Muscle layer of duodenum (tissue), 2 donors: ENCODE measurements at regions not wholly inside any gene's neighbourhood (a gene's known extent, or its start where the extent isn't known, plus 50 kb on each side); places are given as distances from the start of the nearest gene placed in this dataset.

Experiments
- H3K27ac ChIP-seq: one replicate; pipeline ENCODE4 v1.7.0; 2013; ENCODE audit warnings: mild to moderate bottlenecking, low read length
- H3K27me3 ChIP-seq: one replicate; pipeline ENCODE4 v1.7.0; 2013; ENCODE audit warnings: low read depth, mild to moderate bottlenecking, control low read depth, low read length
- H3K36me3 ChIP-seq, 2 donors: one replicate each; pipeline ENCODE4 v1.7.0; 2013; ENCODE audit warnings: low read length in 2 of 2, control low read depth in 1 of 2, mild to moderate bottlenecking in 1 of 2; ENCODE audit not compliant: insufficient read depth in 2 of 2, control insufficient read depth in 1 of 2
- H3K4me1 ChIP-seq, 2 donors: one replicate each; pipeline ENCODE4 v1.7.0; 2013; ENCODE audit warnings: low read length in 2 of 2, mild to moderate bottlenecking in 2 of 2, control low read depth in 1 of 2, moderate library complexity in 1 of 2; ENCODE audit not compliant: insufficient read depth in 2 of 2, control insufficient read depth in 1 of 2
- H3K4me3 ChIP-seq, 2 donors: one replicate each; pipeline ENCODE4 v1.7.0; 2013; ENCODE audit warnings: low read length in 2 of 2, low read depth in 1 of 2, mild to moderate bottlenecking in 1 of 2
- H3K9me3 ChIP-seq, 2 donors: one replicate each; pipeline ENCODE4 v1.7.0; 2013; ENCODE audit warnings: low read length in 2 of 2, control low read depth in 1 of 2, mild to moderate bottlenecking in 1 of 2; ENCODE audit not compliant: control insufficient read depth in 1 of 2
- donor health status: healthy.

- H3K27ac ChIP-seq, result no peak overlapping the region
- H3K4me3 ChIP-seq, result no peak overlapping the region
- H3K9me3 ChIP-seq, result no peaks in the 10 kb centered on the region
- H3K4me1 ChIP-seq, result no peaks in the 10 kb centered on the region
- H3K36me3 ChIP-seq, result no peaks in the 10 kb centered on the region
- H3K27me3 ChIP-seq, result no peaks in the 10 kb centered on the region
Measured at GRCh38 chr12:39040275-39040674, 134.9 kb upstream of the CPNE8 start.

GRCh38 chr12:39037115-39037514 lies 131.7 kb upstream of the CPNE8 start:
- Histone ChIP-seq H3K4me1 (no peaks in the 10 kb centered on the region), H3K36me3 (no peaks in the 10 kb centered on the region), H3K4me3 (no peak overlapping the region), H3K27ac (no peak overlapping the region), H3K9me3 (no peaks in the 10 kb centered on the region), H3K27me3 (no peaks in the 10 kb centered on the region)

GRCh38 chr12:39036105-39036504 lies 130.7 kb upstream of the CPNE8 start:
- H3K4me3 ChIP-seq, result no peak overlapping the region
- no peak overlapping the region for H3K27ac ChIP-seq
- no peaks in the 10 kb centered on the region for H3K9me3 ChIP-seq
- H3K27me3 ChIP-seq, result no peaks in the 10 kb centered on the region
- H3K4me1 ChIP-seq, result no peaks in the 10 kb centered on the region
- no peaks in the 10 kb centered on the region for H3K36me3 ChIP-seq

- H3K9me3 ChIP-seq, result no peaks in the 10 kb centered on the region
- no peak overlapping the region for H3K27ac ChIP-seq
- no peaks in the 10 kb centered on the region for H3K27me3 ChIP-seq
- H3K4me3 ChIP-seq, result no peak overlapping the region
- H3K36me3 ChIP-seq, result no peaks in the 10 kb centered on the region
- H3K4me1 ChIP-seq, result no peaks in the 10 kb centered on the region
Measured at GRCh38 chr12:39033782-39034181, 128.4 kb upstream of the CPNE8 start.

- H3K9me3 ChIP-seq, result no peaks in the 10 kb centered on the region
- H3K36me3 ChIP-seq, result no peaks in the 10 kb centered on the region
- H3K27me3 ChIP-seq, result no peaks in the 10 kb centered on the region
- H3K4me1 ChIP-seq, result no peaks in the 10 kb centered on the region
- H3K4me3 ChIP-seq, result no peak overlapping the region
- no peak overlapping the region for H3K27ac ChIP-seq
Measured at GRCh38 chr12:39032448-39032847, 127.1 kb upstream of the CPNE8 start.

- H3K27me3 ChIP-seq, result no peaks in the 10 kb centered on the region
- H3K9me3 ChIP-seq, result no peaks in the 10 kb centered on the region
- no peaks in the 10 kb centered on the region for H3K36me3 ChIP-seq
- no peak overlapping the region for H3K27ac ChIP-seq
- no peak overlapping the region for H3K4me3 ChIP-seq
- no peaks in the 10 kb centered on the region for H3K4me1 ChIP-seq
Measured at GRCh38 chr12:39032034-39032433, 126.6 kb upstream of the CPNE8 start.

- H3K27me3 ChIP-seq, result no peaks in the 10 kb centered on the region
- no peak overlapping the region for H3K27ac ChIP-seq
- H3K9me3 ChIP-seq, result no peaks in the 10 kb centered on the region
- H3K4me1 ChIP-seq, result no peaks in the 10 kb centered on the region
- no peaks in the 10 kb centered on the region for H3K36me3 ChIP-seq
- no peak overlapping the region for H3K4me3 ChIP-seq
Measured at GRCh38 chr12:39028382-39028781, 123.0 kb upstream of the CPNE8 start.

GRCh38 chr12:39012870-39013269 lies 107.5 kb upstream of the CPNE8 start:
- Histone ChIP-seq H3K36me3 (no peaks in the 10 kb centered on the region), H3K9me3 (no peaks in the 10 kb centered on the region), H3K4me3 (no peak overlapping the region), H3K4me1 (no peaks in the 10 kb centered on the region), H3K27ac (no peak overlapping the region), H3K27me3 (no peaks in the 10 kb centered on the region)

GRCh38 chr12:39011166-39011565 lies 105.8 kb upstream of the CPNE8 start:
- H3K27me3 ChIP-seq, result no peaks in the 10 kb centered on the region

GRCh38 chr12:39010406-39010805 lies 105.0 kb upstream of the CPNE8 start:
- Histone ChIP-seq H3K9me3 (no peaks in the 10 kb centered on the region), H3K4me1 (no peaks in the 10 kb centered on the region), H3K4me3 (no peak overlapping the region), H3K27me3 (no peaks in the 10 kb centered on the region), H3K27ac (no peak overlapping the region), H3K36me3 (no peaks in the 10 kb centered on the region)

More at GRCh38 chr12:39011166-39011565, 105.8 kb upstream of the CPNE8 start:
- H3K4me1 ChIP-seq, result no peaks in the 10 kb centered on the region
- H3K9me3 ChIP-seq, result no peaks in the 10 kb centered on the region
- no peak overlapping the region for H3K4me3 ChIP-seq
- H3K27ac ChIP-seq, result no peak overlapping the region
- H3K36me3 ChIP-seq, result no peaks in the 10 kb centered on the region

- Histone ChIP-seq H3K4me3 (no peak overlapping the region), H3K9me3 (no peaks in the 10 kb centered on the region), H3K36me3 (no peaks in the 10 kb centered on the region), H3K27me3 (no peaks in the 10 kb centered on the region), H3K27ac (no peak overlapping the region), H3K4me1 (no peaks in the 10 kb centered on the region)
Measured at GRCh38 chr12:39007619-39008018, 102.2 kb upstream of the CPNE8 start.

- Histone ChIP-seq H3K36me3 (no peaks in the 10 kb centered on the region), H3K9me3 (no peaks in the 10 kb centered on the region), H3K4me1 (no peaks in the 10 kb centered on the region), H3K4me3 (no peak overlapping the region), H3K27me3 (no peaks in the 10 kb centered on the region), H3K27ac (no peak overlapping the region)
Measured at GRCh38 chr12:39006286-39006685, 100.9 kb upstream of the CPNE8 start.
